IMR-90 (cell line): ENCODE measurements at regions not wholly inside any gene's neighbourhood (a gene's known extent, or its start where the extent isn't known, plus 50 kb on each side); places are given as distances from the start of the nearest gene placed in this dataset.

ENCODE experiments used
- ATAC-seq: fragments of 200-7000 bp; cut with Tn5 transposase; 2 replicates; pipeline ENCODE4 v1.9.1; 2020; ENCODE audit warnings: low read depth, mild to moderate bottlenecking, moderate library complexity
- BruUV-seq: library from RNA; stranded (reverse); fragments of 400-500 nt; replicated peaks from 2 replicates; lab custom pipeline; 2021; lab: Mats Ljungman, UMichigan
- CTCF ChIA-PET: fragments of 300-600 bp; formaldehyde crosslinking; extraction: SDS; loops from one replicate; lab custom pipeline; 2021; ENCODE audit warnings: antibody characterized with exemption; lab: Yijun Ruan, JAX
- POLR2A ChIA-PET: fragments of 300-600 bp; sonication (Branson Sonifier 250); formaldehyde crosslinking; loops from one replicate; lab custom pipeline; 2022; ENCODE audit warnings: antibody characterized with exemption; ENCODE audit not compliant: unreplicated experiment; lab: Charles Lee
- DNase-seq: peaks from one replicate; pipeline ENCODE4 v3.0.0; 2013
- H2AFZ ChIP-seq: replicated peaks from 2 replicates; pipeline ENCODE3; 2013; ENCODE audit warnings: low read length, mild to moderate bottlenecking; ENCODE audit not compliant: poor library complexity
- H2AK5ac ChIP-seq: 2 replicates; pipeline ENCODE4 v1.6.1; 2013; ENCODE audit warnings: low read depth, low read length, inconsistent platforms
- H2AK9ac ChIP-seq: replicated peaks from 2 replicates; pipeline ENCODE3; 2013; ENCODE audit warnings: mild to moderate bottlenecking, low read depth, low read length, moderate library complexity; ENCODE audit not compliant: poor library complexity
- H2BK120ac ChIP-seq: 2 replicates; pipeline ENCODE4 v1.6.1; 2013; ENCODE audit warnings: low read depth, low read length, inconsistent platforms
- H2BK15ac ChIP-seq: 3 replicates; pipeline ENCODE4 v1.6.1; 2013; ENCODE audit warnings: low read depth, low read length, inconsistent platforms
- H2BK20ac ChIP-seq: 2 replicates; pipeline ENCODE4 v1.6.1; 2013; ENCODE audit warnings: low read depth, mild to moderate bottlenecking, inconsistent platforms, low read length, moderate library complexity
- H2BK5ac ChIP-seq: 2 replicates; pipeline ENCODE4 v1.6.1; 2013; ENCODE audit warnings: mild to moderate bottlenecking, low read depth, low read length, inconsistent platforms; ENCODE audit not compliant: poor library complexity, severe bottlenecking
- H3K14ac ChIP-seq: replicated peaks from 2 replicates; pipeline ENCODE4 v1.6.1; 2013; ENCODE audit warnings: low read depth, low read length, inconsistent platforms
- H3K18ac ChIP-seq: 2 replicates; pipeline ENCODE4 v1.6.1; 2013; ENCODE audit warnings: low read depth, low read length, control low read depth
- H3K23ac ChIP-seq: 2 replicates; pipeline ENCODE4 v1.6.1; 2013; ENCODE audit warnings: low read depth, low read length, inconsistent platforms
- H3K27ac ChIP-seq: 2 replicates; pipeline ENCODE4 v1.5.1; 2013; ENCODE audit warnings: mild to moderate bottlenecking, control low read depth, low read length; ENCODE audit not compliant: insufficient read depth
- H3K27me3 ChIP-seq: 2 replicates; pipeline ENCODE4 v1.6.1; 2013; ENCODE audit warnings: low read length; ENCODE audit not compliant: control insufficient read depth, insufficient read depth
- H3K36me3 ChIP-seq: 2 replicates; pipeline ENCODE4 v1.6.1; 2013; ENCODE audit warnings: low read length, mixed read lengths; ENCODE audit not compliant: control insufficient read depth, insufficient read depth
- H3K4ac ChIP-seq: 2 replicates; pipeline ENCODE4 v1.6.1; 2013; ENCODE audit warnings: low read depth, low read length, inconsistent platforms
- H3K4me1 ChIP-seq: 2 replicates; pipeline ENCODE4 v1.6.1; 2013; ENCODE audit warnings: low read length, mixed read lengths; ENCODE audit not compliant: control insufficient read depth, insufficient read depth
- H3K4me2 ChIP-seq: 2 replicates; pipeline ENCODE4 v1.6.1; 2013; ENCODE audit warnings: low read depth, mild to moderate bottlenecking, control low read depth, low read length, moderate library complexity
- H3K4me3 ChIP-seq: 2 replicates; pipeline ENCODE4 v1.5.1; 2013; ENCODE audit warnings: low read depth, mild to moderate bottlenecking, control low read depth, low read length, moderate library complexity; ENCODE audit not compliant: insufficient read depth
- H3K56ac ChIP-seq: 2 replicates; pipeline ENCODE4 v1.6.1; 2013; ENCODE audit warnings: low read length, inconsistent platforms; ENCODE audit not compliant: insufficient read depth; ENCODE audit errors: extremely low read depth
- H3K79me1 ChIP-seq, 2 experiments: 2 replicates each; pipeline ENCODE4 v1.6.1; 2013; ENCODE audit warnings: low read length in 2 of 2, inconsistent platforms in 1 of 2, low read depth in 1 of 2
- H3K9ac ChIP-seq: 2 replicates; pipeline ENCODE4 v1.6.1; 2013; ENCODE audit warnings: low read depth, low read length, control low read depth
- H3K9me1 ChIP-seq: 2 replicates; pipeline ENCODE4 v1.6.1; 2013; ENCODE audit warnings: low read length, inconsistent platforms; ENCODE audit not compliant: insufficient read depth
- H3K9me3 ChIP-seq: 2 replicates; pipeline ENCODE4 v1.6.1; 2013; ENCODE audit warnings: low read length; ENCODE audit not compliant: control insufficient read depth, insufficient read depth
- H4K20me1 ChIP-seq: 2 replicates; pipeline ENCODE4 v1.6.1; 2013; ENCODE audit warnings: low read length, inconsistent platforms; ENCODE audit not compliant: insufficient read depth
- H4K5ac ChIP-seq: 2 replicates; pipeline ENCODE4 v1.6.1; 2013; ENCODE audit warnings: mild to moderate bottlenecking, low read depth, low read length, control low read depth
- H4K8ac ChIP-seq, 2 experiments: 2 replicates each; pipeline ENCODE4 v1.6.1; 2013; ENCODE audit warnings: low read depth in 2 of 2, low read length in 2 of 2, control low read depth in 1 of 2, inconsistent platforms in 1 of 2
- H4K91ac ChIP-seq: 2 replicates; pipeline ENCODE4 v1.6.1; 2013; ENCODE audit warnings: low read depth, low read length, inconsistent platforms; ENCODE audit not compliant: insufficient read depth
- BHLHE40 ChIP-seq: fragments of 150-350 bp; IDR thresholded peaks from 2 replicates; pipeline ENCODE4 v1.6.1; 2016; ENCODE audit warnings: mild to moderate bottlenecking, low read depth, low read length
- CEBPB ChIP-seq: IDR thresholded peaks from 2 replicates; pipeline ENCODE4 v1.6.1; 2012; ENCODE audit warnings: low read depth, low read length, improper control_type of control experiment
- CHD1 ChIP-seq: IDR thresholded peaks from 2 replicates; pipeline ENCODE4 v1.6.1; 2012; ENCODE audit warnings: low read depth, low read length, improper control_type of control experiment
- CTCF ChIP-seq: conservative IDR thresholded peaks from 2 replicates; pipeline ENCODE4 v1.5.1; 2012; ENCODE audit warnings: mild to moderate bottlenecking, low read depth, low read length, improper control_type of control experiment
- FOS ChIP-seq: fragments of 150-350 bp; IDR thresholded peaks from 2 replicates; pipeline ENCODE4 v1.6.1; 2016; ENCODE audit warnings: low read depth, low read length
- MAFK ChIP-seq: IDR thresholded peaks from 2 replicates; pipeline ENCODE4 v1.6.1; 2012; ENCODE audit warnings: low read depth, low read length, improper control_type of control experiment
- MAZ ChIP-seq: IDR thresholded peaks from 2 replicates; pipeline ENCODE4 v1.6.1; 2012; ENCODE audit warnings: low read depth, mild to moderate bottlenecking, low read length, improper control_type of control experiment, moderate library complexity, borderline replicate concordance
- MXI1 ChIP-seq: IDR thresholded peaks from 2 replicates; pipeline ENCODE4 v1.6.1; 2012; ENCODE audit warnings: low read depth, mild to moderate bottlenecking, low read length, moderate library complexity, borderline replicate concordance
- NFE2L2 ChIP-seq: fragments of 150-350 bp; IDR thresholded peaks from 2 replicates; pipeline ENCODE4 v1.6.1; 2016; ENCODE audit warnings: low read depth, mild to moderate bottlenecking, low read length
- POLR2A ChIP-seq: IDR thresholded peaks from 2 replicates; pipeline ENCODE4 v1.6.1; 2012; ENCODE audit warnings: mild to moderate bottlenecking, low read depth, low read length
- RAD21 ChIP-seq: IDR thresholded peaks from 2 replicates; pipeline ENCODE4 v1.6.1; 2012; ENCODE audit warnings: low read length, improper control_type of control experiment
- RCOR1 ChIP-seq: IDR thresholded peaks from 2 replicates; pipeline ENCODE4 v1.6.1; 2012; ENCODE audit warnings: mild to moderate bottlenecking, low read length, improper control_type of control experiment; ENCODE audit not compliant: insufficient replicate concordance
- RFX5 ChIP-seq: IDR thresholded peaks from 2 replicates; pipeline ENCODE4 v1.8.0; 2012; ENCODE audit warnings: low read depth, mild to moderate bottlenecking, low read length, moderate library complexity
- SMC3 ChIP-seq: fragments of 150-350 bp; IDR thresholded peaks from 2 replicates; pipeline ENCODE4 v1.6.1; 2016; ENCODE audit warnings: low read depth, mild to moderate bottlenecking, antibody characterized with exemption, low read length, moderate library complexity
- USF2 ChIP-seq: fragments of 150-350 bp; IDR thresholded peaks from 2 replicates; pipeline ENCODE4 v1.6.1; 2017; ENCODE audit warnings: mild to moderate bottlenecking, antibody characterized with exemption, low read length, low read depth
- WGBS, 2 experiments: methylation state at CpG; one replicate each; pipeline versions ENCODE4 v1.1.5 to v1.1.7; 2013; ENCODE audit warnings: missing lambda C conversion rate in 2 of 2; ENCODE audit not compliant: insufficient read length in 1 of 2; ENCODE audit errors: extremely low coverage in 2 of 2; 5-methylcytosine and 5-hydroxymethylcytosine counted together
- dilution Hi-C: fragments of 300-500 bp; cut with HindIII; formaldehyde crosslinking; loops from one replicate; pipeline ENCODE4 v1.14.3; 2018; ENCODE audit warnings: low sequenced_read_pairs; ENCODE audit not compliant: unreplicated experiment
- in situ Hi-C: fragments of 300-500 bp; cut with MboI; formaldehyde crosslinking; loops from 3 replicates; pipeline ENCODE4 v1.14.3; 2019; ENCODE audit warnings: low sequenced_read_pairs, inconsistent platforms, mixed read lengths
- intact Hi-C: fragments of 100-400 bp; cut with micrococcal nuclease; formaldehyde crosslinking; loops from 2 replicates; pipeline ENCODE4 v1.10.0; 2022
- TF ChIP-seq, protein P1 (sequence below): fragments of 150-350 bp; IDR thresholded peaks from 2 replicates; pipeline ENCODE4 v1.6.1; 2016; ENCODE audit warnings: low read depth, mild to moderate bottlenecking, low read length, moderate library complexity, borderline replicate concordance

DNA sequence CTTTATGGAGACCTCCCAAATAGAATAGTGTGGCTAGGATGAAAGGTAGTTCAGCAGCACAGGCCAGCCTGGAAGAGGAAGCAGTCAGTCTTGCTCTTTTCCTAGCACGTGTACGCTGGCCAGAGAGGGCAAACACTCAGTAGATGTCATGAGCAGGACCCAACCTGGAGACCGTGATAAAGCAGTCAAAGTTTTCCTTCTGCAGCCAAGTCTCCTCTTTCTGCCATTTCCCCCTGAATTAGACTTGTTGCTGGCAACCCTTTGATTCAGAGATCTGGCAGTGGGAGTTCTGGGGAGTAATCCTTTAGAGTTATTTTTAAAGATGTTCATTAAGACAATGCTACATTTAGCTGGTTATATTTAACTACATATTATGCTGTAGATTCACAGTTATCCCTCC is 183.7 kb downstream of the EXOC5 start:
- no CpG with 5 or more reads among the region's 3 CpGs for WGBS, 2 experiments

More for the DNA sequence above, 183.7 kb downstream of the EXOC5 start:
- Histone ChIP-seq H4K91ac (no peak overlapping the region), H2BK5ac (no peak overlapping the region), H3K23ac (no peak overlapping the region), H2BK120ac (no peak overlapping the region), H3K27me3 (no peaks in the 10 kb centered on the region), H3K9me3 (no peaks in the 10 kb centered on the region), H2AK9ac (no peak overlapping the region), H3K4me2 (no peak overlapping the region), H2AK5ac (no peak overlapping the region), H3K79me1 (no peaks in the 10 kb centered on the region), H4K20me1 (no peaks in the 10 kb centered on the region), H3K27ac (no peak overlapping the region), H2BK20ac (no peak overlapping the region), H4K5ac (no peak overlapping the region), H2BK15ac (no peak overlapping the region), H3K56ac (no peak overlapping the region), H3K9ac (no peak overlapping the region), H3K14ac (no peak overlapping the region), H3K18ac (no peak overlapping the region), H3K36me3 (no peaks in the 10 kb centered on the region), H3K4ac (no peak overlapping the region), H4K8ac (no peak overlapping the region), H2AFZ (no peak overlapping the region), H3K4me1 (no peaks in the 10 kb centered on the region), H3K9me1 (no peaks in the 10 kb centered on the region), H3K4me3 (no peak overlapping the region)
- dilution Hi-C loops (no loop called here), intact Hi-C loops (no loop called here), in situ Hi-C loops (no loop called here)
- no peak for DNase-seq
- TF ChIP-seq MAZ (no peak), CHD1 (no peak), USF2 (no peak), MAFK (no peak), FOS (no peak), BHLHE40 (no peak), MXI1 (no peak), RFX5 (no peak), CEBPB (no peak), RCOR1 (no peak), SMC3 (no peak), RAD21 (no peak), NFE2L2 (no peak), CTCF (no peak), POLR2A (no peak)
- TF ChIP-seq, protein P1, sequence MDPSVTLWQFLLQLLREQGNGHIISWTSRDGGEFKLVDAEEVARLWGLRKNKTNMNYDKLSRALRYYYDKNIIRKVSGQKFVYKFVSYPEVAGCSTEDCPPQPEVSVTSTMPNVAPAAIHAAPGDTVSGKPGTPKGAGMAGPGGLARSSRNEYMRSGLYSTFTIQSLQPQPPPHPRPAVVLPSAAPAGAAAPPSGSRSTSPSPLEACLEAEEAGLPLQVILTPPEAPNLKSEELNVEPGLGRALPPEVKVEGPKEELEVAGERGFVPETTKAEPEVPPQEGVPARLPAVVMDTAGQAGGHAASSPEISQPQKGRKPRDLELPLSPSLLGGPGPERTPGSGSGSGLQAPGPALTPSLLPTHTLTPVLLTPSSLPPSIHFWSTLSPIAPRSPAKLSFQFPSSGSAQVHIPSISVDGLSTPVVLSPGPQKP: no peak
- ATAC-seq: no peak
- POLR2A ChIA-PET: no interaction called here
- BruUV-seq: no TSS peak
- CTCF ChIA-PET: no interaction called here
